ENCODE measurements at regions not wholly inside any gene's neighbourhood (a gene's known extent, or its start where the extent isn't known, plus 50 kb on each side); places are given as distances from the start of the nearest gene placed in this dataset.
"Not testable (repeated sequence)": the region's sequence is repeated elsewhere in the genome, so short reads cannot be mapped to it uniquely, and the experiment has no call there.

DNA sequence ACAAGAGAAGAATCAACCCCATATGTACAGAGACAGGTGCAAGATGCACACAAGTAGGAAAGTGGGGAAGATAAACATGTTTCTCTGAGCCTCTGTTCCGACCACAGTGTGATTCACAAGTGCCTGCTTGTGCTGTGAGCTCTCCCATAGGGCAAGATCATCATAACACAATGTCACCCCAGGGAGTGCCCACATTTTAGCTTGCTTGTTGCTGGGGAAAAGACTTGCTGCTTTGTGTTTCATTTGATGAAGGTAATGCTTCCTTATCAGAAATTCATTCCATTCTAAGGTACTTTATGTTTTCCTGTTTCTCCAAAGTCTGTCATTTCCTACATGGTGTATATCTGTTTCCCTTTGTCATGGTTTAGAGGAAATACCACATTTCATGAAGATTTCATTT lies 304.5 kb upstream of the DIPK2B start:
- Mint-ChIP-seq H3K9me3 (no peaks in the 10 kb centered on the region), H3K4me3 (no peak overlapping the region), H3K36me3 (ENCODE audit: low read depth) (no peaks in the 10 kb centered on the region), H3K27ac (no peak overlapping the region), H3K27me3 (no peaks in the 10 kb centered on the region), H3K4me1 (peaks cover 5% of the 10 kb centered on the region)
- ATAC-seq (replicated peaks): peak; percentile 89

- not testable (repeated sequence) for H3K4me1 Mint-ChIP-seq; H3K27me3 Mint-ChIP-seq; H3K4me3 Mint-ChIP-seq; H3K36me3 Mint-ChIP-seq (ENCODE audit: low read depth); H3K27ac Mint-ChIP-seq; H3K9me3 Mint-ChIP-seq; ATAC-seq (replicated peaks)
These were observed 303.2 kb upstream of the DIPK2B start for GRCh38 chrX:45503787-45504362.

DNA sequence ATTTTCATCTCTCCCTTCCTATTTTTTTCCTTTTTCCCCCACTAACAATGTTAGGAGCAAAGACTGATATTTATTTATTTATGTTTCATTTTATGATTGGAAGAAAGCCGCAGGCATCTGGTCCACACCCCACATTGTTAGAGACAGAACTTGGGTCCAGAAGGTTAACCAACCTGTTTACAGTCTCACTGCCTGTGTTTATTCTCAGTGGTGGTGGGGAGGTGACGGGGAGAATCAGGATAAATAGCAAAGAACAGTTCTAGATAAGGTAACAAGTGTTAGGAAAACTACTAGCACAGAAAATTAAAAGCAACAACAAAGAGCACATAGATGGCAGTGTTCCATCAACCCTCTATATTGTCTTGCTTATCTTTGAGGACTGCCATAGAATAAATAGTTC lies 301.7 kb upstream of the DIPK2B start:
- H3K9me3 Mint-ChIP-seq: no peaks in the 10 kb centered on the region
- H3K4me1 Mint-ChIP-seq: peaks cover 5% of the 10 kb centered on the region
- H3K36me3 Mint-ChIP-seq (ENCODE audit: low read depth): no peaks in the 10 kb centered on the region
- H3K27ac Mint-ChIP-seq: no peak overlapping the region
- H3K27me3 Mint-ChIP-seq: no peaks in the 10 kb centered on the region
- ATAC-seq (replicated peaks): no peak
- H3K4me3 Mint-ChIP-seq: no peak overlapping the region

GRCh38 chrX:45497290-45497689 lies 296.6 kb upstream of the DIPK2B start:
- no peak overlapping the region for H3K27ac Mint-ChIP-seq
- H3K27me3 Mint-ChIP-seq: peaks cover 3% of the 10 kb centered on the region
- ATAC-seq (replicated peaks): peak; percentile 88
- H3K4me3 Mint-ChIP-seq: no peak overlapping the region
- peaks cover 11% of the 10 kb centered on the region for H3K9me3 Mint-ChIP-seq
- no peaks in the 10 kb centered on the region for H3K4me1 Mint-ChIP-seq
- H3K36me3 Mint-ChIP-seq (ENCODE audit: low read depth): no peaks in the 10 kb centered on the region

GRCh38 chrX:45485719-45486118 lies 285.0 kb upstream of the DIPK2B start:
- Mint-ChIP-seq H3K4me3 (no peak overlapping the region), H3K27me3 (no peaks in the 10 kb centered on the region), H3K36me3 (ENCODE audit: low read depth) (no peaks in the 10 kb centered on the region), H3K4me1 (no peaks in the 10 kb centered on the region), H3K27ac (no peak overlapping the region), H3K9me3 (peaks cover 4% of the 10 kb centered on the region)
- peak; percentile 40 for ATAC-seq (replicated peaks)

DNA sequence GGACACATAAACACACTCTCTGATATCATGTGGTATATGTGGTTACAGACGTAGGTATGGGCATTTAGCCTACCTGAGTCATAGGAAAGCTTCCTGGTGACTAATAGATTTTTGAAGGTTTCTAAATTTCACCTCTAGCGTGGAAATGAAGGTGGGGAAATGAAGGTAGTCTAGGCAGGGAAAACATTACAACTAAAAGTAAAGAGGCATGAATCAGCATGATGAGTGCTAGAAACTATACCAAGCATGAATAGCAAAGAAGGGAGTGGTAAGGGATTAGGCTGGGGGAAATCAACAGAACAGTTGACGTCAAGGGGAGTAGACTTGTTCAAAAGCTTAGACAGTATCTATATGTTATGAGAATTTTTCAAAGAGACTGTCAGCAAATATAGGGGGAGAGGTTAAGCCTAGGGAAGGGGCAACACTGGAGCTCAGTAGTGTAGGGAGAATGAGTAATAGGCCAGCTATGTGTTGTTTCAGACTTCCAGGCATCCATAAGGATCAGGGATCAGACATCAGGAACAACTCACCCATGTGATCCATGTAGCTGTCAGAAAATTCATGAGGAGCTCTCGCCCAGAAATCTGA lies 279.3 kb upstream of the DIPK2B start:
- Mint-ChIP-seq H3K27ac (peak overlapping the region; percentile 55), H3K4me1 (peaks cover 5% of the 10 kb centered on the region), H3K27me3 (no peaks in the 10 kb centered on the region), H3K36me3 (ENCODE audit: low read depth) (no peaks in the 10 kb centered on the region), H3K9me3 (no peaks in the 10 kb centered on the region), H3K4me3 (no peak overlapping the region)
- ATAC-seq (replicated peaks): peak; percentile 97

DNA sequence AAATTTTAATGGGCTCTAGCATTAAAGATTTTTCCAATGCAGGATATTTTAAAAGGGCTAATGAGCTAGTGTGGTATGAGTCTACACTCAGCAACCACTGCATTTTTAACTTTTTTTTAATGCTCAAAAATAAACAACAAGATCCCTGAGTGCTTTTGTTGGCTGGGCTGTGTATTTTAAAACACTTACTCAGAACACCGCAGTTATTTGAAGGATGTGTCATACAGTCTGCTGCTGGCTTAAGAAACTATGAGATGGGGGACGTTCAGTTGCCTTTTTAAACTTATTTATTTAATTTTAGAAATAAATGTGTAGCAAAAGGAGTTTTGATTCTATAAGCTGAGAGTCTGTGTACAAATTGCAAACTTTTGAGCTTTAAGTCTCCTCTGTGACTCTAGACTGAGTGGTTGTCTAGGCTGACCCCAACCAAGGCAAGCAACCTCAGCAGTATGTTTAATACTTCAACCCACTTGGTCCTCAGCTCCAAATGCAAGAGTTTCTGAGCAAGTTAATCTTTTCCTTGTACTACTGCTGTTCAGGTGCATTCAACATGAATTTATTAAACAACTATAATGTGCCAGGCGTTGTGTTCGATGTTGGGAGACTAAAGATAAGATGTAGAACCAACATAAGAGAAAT lies 278.6 kb upstream of the DIPK2B start:
- H3K9me3 Mint-ChIP-seq: no peaks in the 10 kb centered on the region
- H3K27me3 Mint-ChIP-seq: no peaks in the 10 kb centered on the region
- H3K27ac Mint-ChIP-seq: no peak overlapping the region
- no peak overlapping the region for H3K4me3 Mint-ChIP-seq
- no peaks in the 10 kb centered on the region for H3K36me3 Mint-ChIP-seq (ENCODE audit: low read depth)
- ATAC-seq (replicated peaks): peak; percentile 10
- peaks cover 5% of the 10 kb centered on the region for H3K4me1 Mint-ChIP-seq

DNA sequence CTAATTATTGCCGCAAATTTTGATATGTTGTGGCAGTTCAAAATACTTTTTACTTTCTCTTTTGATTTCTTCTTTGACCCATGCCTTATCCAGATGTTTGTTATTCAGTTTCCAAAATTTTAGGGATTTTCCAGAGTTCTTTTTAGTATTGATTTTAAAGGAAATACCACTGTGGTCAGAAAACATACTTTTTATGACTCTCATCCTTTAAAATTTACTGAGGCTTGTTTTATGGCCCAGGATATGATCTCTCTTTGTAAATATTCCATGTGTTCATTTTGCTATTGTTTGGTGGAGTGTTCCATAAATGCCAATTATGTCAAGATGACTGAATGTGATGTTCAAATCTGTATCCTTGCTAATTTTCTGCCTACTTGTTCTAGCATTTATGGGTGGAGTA lies 272.3 kb upstream of the DIPK2B start:
- Mint-ChIP-seq H3K4me1 (no peaks in the 10 kb centered on the region), H3K36me3 (ENCODE audit: low read depth) (no peaks in the 10 kb centered on the region), H3K4me3 (no peak overlapping the region)

GRCh38 chrX:45467537-45467936 lies 266.9 kb upstream of the DIPK2B start:
- not testable (repeated sequence) for H3K4me1 Mint-ChIP-seq; ATAC-seq (replicated peaks); H3K27me3 Mint-ChIP-seq; H3K4me3 Mint-ChIP-seq; H3K9me3 Mint-ChIP-seq; H3K36me3 Mint-ChIP-seq (ENCODE audit: low read depth); H3K27ac Mint-ChIP-seq

More for the DNA sequence above, 272.3 kb upstream of the DIPK2B start:
- no peak overlapping the region for H3K27ac Mint-ChIP-seq
- no peaks in the 10 kb centered on the region for H3K9me3 Mint-ChIP-seq
- ATAC-seq (replicated peaks): no peak
- H3K27me3 Mint-ChIP-seq: no peaks in the 10 kb centered on the region

GRCh38 chrX:45455732-45456131 lies 255.1 kb upstream of the DIPK2B start:
- not testable (repeated sequence) for H3K4me3 Mint-ChIP-seq; ATAC-seq (replicated peaks); H3K36me3 Mint-ChIP-seq (ENCODE audit: low read depth); H3K9me3 Mint-ChIP-seq; H3K27ac Mint-ChIP-seq; H3K27me3 Mint-ChIP-seq; H3K4me1 Mint-ChIP-seq

GRCh38 chrX:45454290-45454689 lies 253.6 kb upstream of the DIPK2B start:
- ATAC-seq (replicated peaks): no peak
- Mint-ChIP-seq H3K27me3 (no peaks in the 10 kb centered on the region), H3K9me3 (no peaks in the 10 kb centered on the region), H3K27ac (no peak overlapping the region), H3K4me3 (no peak overlapping the region), H3K36me3 (ENCODE audit: low read depth) (no peaks in the 10 kb centered on the region), H3K4me1 (no peaks in the 10 kb centered on the region)

GRCh38 chrX:45449982-45450381 lies 249.3 kb upstream of the DIPK2B start:
- ATAC-seq (replicated peaks): no peak
- Mint-ChIP-seq H3K27me3 (no peaks in the 10 kb centered on the region), H3K9me3 (no peaks in the 10 kb centered on the region), H3K4me3 (no peak overlapping the region), H3K4me1 (peaks cover 6% of the 10 kb centered on the region), H3K27ac (no peak overlapping the region), H3K36me3 (ENCODE audit: low read depth) (no peaks in the 10 kb centered on the region)

DNA sequence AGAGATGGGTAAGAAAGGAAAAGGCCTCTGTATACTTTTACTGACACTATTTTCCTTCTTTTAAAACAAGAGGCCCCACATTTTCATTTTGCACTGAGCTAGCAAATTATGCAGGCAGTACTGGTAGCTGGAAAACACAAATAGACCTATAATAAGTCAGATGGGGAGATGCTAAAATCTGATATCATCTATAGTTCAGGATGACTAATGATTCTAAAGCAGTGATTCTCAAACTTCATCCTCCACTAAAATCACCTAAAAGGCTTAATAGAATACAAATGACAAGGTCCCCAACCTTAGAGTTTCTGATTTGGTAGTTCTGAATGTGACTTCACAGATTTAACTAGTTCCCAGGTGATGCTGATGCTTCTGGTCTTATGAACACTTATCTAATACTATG lies 247.3 kb upstream of the DIPK2B start:
- Mint-ChIP-seq H3K4me1 (peaks cover 6% of the 10 kb centered on the region), H3K4me3 (no peak overlapping the region), H3K27me3 (no peaks in the 10 kb centered on the region), H3K9me3 (no peaks in the 10 kb centered on the region), H3K27ac (no peak overlapping the region), H3K36me3 (ENCODE audit: low read depth) (no peaks in the 10 kb centered on the region)
- peak; percentile 25 for ATAC-seq (replicated peaks)

DNA sequence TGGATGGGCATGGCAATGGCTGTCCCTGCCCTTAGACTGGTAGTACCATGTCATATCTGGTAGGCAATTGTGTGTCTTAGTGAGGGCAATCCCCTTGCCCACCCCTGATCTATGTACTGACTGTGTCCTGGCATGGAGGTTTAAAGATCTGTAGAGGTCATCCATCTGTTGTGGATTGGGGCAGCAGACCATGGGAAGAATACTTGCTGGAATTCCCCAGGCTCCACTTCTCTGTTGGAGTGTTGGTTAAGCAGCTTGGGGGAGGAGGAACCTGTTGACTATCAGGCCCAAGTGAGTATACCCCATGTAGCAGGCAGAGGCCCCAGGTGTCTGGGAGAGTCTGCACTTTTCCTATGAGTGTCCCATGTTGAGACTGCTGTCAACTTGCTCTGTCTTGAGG lies 246.7 kb upstream of the DIPK2B start:
- no peak overlapping the region for H3K4me3 Mint-ChIP-seq
- H3K4me1 Mint-ChIP-seq: peaks cover 6% of the 10 kb centered on the region
- no peaks in the 10 kb centered on the region for H3K9me3 Mint-ChIP-seq
- no peaks in the 10 kb centered on the region for H3K27me3 Mint-ChIP-seq
- ATAC-seq (replicated peaks): no peak
- H3K36me3 Mint-ChIP-seq (ENCODE audit: low read depth): no peaks in the 10 kb centered on the region
- no peak overlapping the region for H3K27ac Mint-ChIP-seq

DNA sequence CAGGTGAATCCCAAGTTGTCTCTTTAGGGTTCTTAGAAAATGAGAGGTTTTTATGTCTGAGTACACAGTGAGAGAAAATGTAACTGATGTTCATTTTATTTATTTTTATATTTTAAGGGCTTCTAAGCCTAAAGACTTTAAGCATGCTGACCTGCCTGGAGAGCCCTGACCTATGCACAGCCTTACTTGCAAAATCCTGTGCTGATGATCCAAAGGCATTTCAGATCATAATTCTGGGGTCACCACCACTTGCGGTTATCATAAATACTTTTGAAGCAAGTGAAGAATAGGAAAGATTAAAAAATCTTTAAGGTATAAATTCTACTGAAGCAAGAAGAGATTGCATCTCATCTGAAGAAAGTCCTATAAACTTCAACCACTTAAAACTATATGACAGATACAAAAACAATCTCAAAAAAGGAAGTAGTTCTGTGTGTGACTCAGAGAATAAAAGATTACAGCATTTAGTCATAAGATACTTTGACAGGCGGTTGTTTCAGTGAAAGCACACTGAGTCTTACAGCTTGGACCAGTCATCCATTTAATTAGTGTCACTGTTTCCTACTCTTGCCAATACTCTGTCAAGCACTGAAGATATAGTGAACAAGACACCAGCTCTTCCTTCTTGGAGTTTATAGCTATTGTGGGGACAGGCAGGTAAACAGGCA lies 245.2 kb upstream of the DIPK2B start:
- Mint-ChIP-seq H3K4me3 (peak overlapping the region; percentile 18), H3K27me3 (no peaks in the 10 kb centered on the region), H3K4me1 (peaks cover 6% of the 10 kb centered on the region), H3K9me3 (no peaks in the 10 kb centered on the region), H3K36me3 (ENCODE audit: low read depth) (no peaks in the 10 kb centered on the region), H3K27ac (peak overlapping the region; percentile 85)
- peak; percentile 97 for ATAC-seq (replicated peaks)

All from activated T-helper 17 cell treated with anti-CD3 and anti-CD28 coated beads, Interleukin-2, amount 50 U/mL, for 72 hours (primary cell).